HCT116 (cell line): ENCODE measurements at regions not wholly inside any gene's neighbourhood (a gene's known extent, or its start where the extent isn't known, plus 50 kb on each side); places are given as distances from the start of the nearest gene placed in this dataset.

Source experiments
- RAD21 ChIP-seq: IDR thresholded peaks from 2 replicates; pipeline ENCODE4 v1.6.1; 2012; ENCODE audit warnings: low read depth, mild to moderate bottlenecking
- TCF7L2 ChIP-seq: IDR thresholded peaks from 2 replicates; pipeline ENCODE4 v1.7.0; 2011; ENCODE audit warnings: borderline replicate concordance, inconsistent platforms; ENCODE audit not compliant: insufficient read depth, insufficient read length; ENCODE audit errors: extremely low read depth
- TF ChIP-seq, protein P1 (sequence below), 3 experiments: fragments of 200-600 bp in 1 of 3; sonication (generic) in 1 of 3; IDR thresholded peaks in 2 of 3; conservative IDR thresholded peaks in 1 of 3; 2 replicates each; pipeline ENCODE4 v1.5.1; 2012 to 2017; ENCODE audit warnings: low read depth in 2 of 3, low read length in 2 of 3, antibody characterized with exemption in 1 of 3, borderline replicate concordance in 1 of 3, control low read depth in 1 of 3, mild to moderate bottlenecking in 1 of 3, mixed read lengths in 1 of 3, mixed run types in 1 of 3, moderate library complexity in 1 of 3; ENCODE audit not compliant: insufficient read depth in 1 of 3
- TF ChIP-seq, protein P2 (sequence below): IDR thresholded peaks from 2 replicates; pipeline ENCODE4 v1.6.1; 2012; ENCODE audit warnings: low read depth

DNA sequence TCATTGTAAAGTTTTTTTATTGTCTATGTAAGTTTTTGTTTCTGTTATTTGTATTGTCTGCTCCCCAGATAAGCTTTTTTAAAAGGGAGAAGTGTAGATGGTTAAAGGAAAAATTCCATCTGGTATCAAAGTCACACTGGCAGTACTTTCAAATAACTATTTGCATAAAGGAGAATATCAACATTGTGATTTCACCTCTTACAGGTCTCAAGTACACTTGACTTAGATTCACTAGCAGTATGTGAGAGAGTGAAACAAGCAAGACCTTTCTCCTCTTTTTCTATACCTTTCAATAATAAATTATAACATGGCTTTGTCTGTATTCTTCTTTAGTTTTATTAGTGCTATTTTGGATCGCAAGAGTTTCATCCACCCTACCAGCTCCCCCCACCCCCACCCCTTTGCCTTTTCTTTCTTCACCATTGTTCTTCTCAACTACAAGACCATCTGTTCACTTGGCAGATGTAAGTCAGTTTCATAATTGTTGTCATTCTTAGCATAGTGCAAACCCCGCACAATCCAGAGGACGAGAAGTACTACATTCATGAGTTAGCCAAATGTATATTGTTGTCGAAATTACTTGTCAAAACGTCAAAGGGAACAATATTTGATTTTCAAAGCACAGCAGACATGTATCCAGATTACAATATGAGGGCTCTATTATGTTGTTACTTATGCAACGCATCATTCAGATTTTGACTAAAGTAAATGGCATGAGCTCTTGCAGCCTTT, 602.7 kb upstream of the FLRT2 start:
- TF ChIP-seq, protein P1, sequence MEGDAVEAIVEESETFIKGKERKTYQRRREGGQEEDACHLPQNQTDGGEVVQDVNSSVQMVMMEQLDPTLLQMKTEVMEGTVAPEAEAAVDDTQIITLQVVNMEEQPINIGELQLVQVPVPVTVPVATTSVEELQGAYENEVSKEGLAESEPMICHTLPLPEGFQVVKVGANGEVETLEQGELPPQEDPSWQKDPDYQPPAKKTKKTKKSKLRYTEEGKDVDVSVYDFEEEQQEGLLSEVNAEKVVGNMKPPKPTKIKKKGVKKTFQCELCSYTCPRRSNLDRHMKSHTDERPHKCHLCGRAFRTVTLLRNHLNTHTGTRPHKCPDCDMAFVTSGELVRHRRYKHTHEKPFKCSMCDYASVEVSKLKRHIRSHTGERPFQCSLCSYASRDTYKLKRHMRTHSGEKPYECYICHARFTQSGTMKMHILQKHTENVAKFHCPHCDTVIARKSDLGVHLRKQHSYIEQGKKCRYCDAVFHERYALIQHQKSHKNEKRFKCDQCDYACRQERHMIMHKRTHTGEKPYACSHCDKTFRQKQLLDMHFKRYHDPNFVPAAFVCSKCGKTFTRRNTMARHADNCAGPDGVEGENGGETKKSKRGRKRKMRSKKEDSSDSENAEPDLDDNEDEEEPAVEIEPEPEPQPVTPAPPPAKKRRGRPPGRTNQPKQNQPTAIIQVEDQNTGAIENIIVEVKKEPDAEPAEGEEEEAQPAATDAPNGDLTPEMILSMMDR (IDR thresholded peaks at IDR 0.05 in 2 of 3, conservative IDR thresholded peaks at IDR 0.05 in 1 of 3; ENCODE audit: borderline replicate concordance in 1 of 3, insufficient read depth in 1 of 3, low read depth in 2 of 3, low read length in 2 of 3): no peak
- TF ChIP-seq, protein P2, sequence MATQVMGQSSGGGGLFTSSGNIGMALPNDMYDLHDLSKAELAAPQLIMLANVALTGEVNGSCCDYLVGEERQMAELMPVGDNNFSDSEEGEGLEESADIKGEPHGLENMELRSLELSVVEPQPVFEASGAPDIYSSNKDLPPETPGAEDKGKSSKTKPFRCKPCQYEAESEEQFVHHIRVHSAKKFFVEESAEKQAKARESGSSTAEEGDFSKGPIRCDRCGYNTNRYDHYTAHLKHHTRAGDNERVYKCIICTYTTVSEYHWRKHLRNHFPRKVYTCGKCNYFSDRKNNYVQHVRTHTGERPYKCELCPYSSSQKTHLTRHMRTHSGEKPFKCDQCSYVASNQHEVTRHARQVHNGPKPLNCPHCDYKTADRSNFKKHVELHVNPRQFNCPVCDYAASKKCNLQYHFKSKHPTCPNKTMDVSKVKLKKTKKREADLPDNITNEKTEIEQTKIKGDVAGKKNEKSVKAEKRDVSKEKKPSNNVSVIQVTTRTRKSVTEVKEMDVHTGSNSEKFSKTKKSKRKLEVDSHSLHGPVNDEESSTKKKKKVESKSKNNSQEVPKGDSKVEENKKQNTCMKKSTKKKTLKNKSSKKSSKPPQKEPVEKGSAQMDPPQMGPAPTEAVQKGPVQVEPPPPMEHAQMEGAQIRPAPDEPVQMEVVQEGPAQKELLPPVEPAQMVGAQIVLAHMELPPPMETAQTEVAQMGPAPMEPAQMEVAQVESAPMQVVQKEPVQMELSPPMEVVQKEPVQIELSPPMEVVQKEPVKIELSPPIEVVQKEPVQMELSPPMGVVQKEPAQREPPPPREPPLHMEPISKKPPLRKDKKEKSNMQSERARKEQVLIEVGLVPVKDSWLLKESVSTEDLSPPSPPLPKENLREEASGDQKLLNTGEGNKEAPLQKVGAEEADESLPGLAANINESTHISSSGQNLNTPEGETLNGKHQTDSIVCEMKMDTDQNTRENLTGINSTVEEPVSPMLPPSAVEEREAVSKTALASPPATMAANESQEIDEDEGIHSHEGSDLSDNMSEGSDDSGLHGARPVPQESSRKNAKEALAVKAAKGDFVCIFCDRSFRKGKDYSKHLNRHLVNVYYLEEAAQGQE: no peak
- TF ChIP-seq RAD21: no peak
- no peak for TF ChIP-seq TCF7L2
